Left lung (tissue), 4 donors: ENCODE measurements at regions not wholly inside any gene's neighbourhood (a gene's known extent, or its start where the extent isn't known, plus 50 kb on each side); places are given as distances from the start of the nearest gene placed in this dataset.
A peak's percentile ranks its signal among the peaks of the same experiment; 100 is the strongest.
"Not testable (repeated sequence)": the region's sequence is repeated elsewhere in the genome, so short reads cannot be mapped to it uniquely, and the experiment has no call there.

ENCODE experiments used
- ATAC-seq: fragments of 200-7000 bp; cut with Tn5 transposase; one replicate; pipeline ENCODE4 v1.9.1; 2020; ENCODE audit warnings: moderate library complexity
- DNase-seq, 4 donors: peaks; one replicate each; pipeline ENCODE4 v3.0.0-alpha.2; 2013 to 2020
- H3K27ac ChIP-seq, 2 donors: fragments of 200-600 bp; sonication (generic) in 1 of 2; one replicate each; pipeline versions ENCODE4 v1.5.0 to v1.8.0; 2020 to 2021
- H3K27me3 ChIP-seq, 2 donors: fragments of 200-600 bp; sonication (generic) in 1 of 2; one replicate each; pipeline versions ENCODE4 v1.5.0 to v1.8.0; 2020 to 2021
- H3K36me3 ChIP-seq, 2 donors: fragments of 200-600 bp; sonication (generic) in 1 of 2; one replicate each; pipeline versions ENCODE4 v1.5.0 to v1.8.0; 2020 to 2021
- H3K4me1 ChIP-seq, 2 donors: fragments of 200-600 bp; one replicate each; pipeline ENCODE4 v1.8.0; 2021
- H3K4me3 ChIP-seq, 2 donors: fragments of 200-600 bp; sonication (generic) in 1 of 2; one replicate each; pipeline versions ENCODE4 v1.5.0 to v1.8.0; 2020 to 2021; ENCODE audit warnings: mild to moderate bottlenecking in 1 of 2
- H3K9me3 ChIP-seq, 2 donors: fragments of 200-600 bp; sonication (generic) in 1 of 2; one replicate each; pipeline versions ENCODE4 v1.5.0 to v1.8.0; 2020 to 2021
- CTCF ChIP-seq, 2 donors: fragments of 200-600 bp; sonication (generic) in 1 of 2; IDR thresholded peaks; one replicate each; pipeline versions ENCODE4 v1.5.0 to v1.8.0; 2021; ENCODE audit warnings: antibody characterized with exemption in 2 of 2
- intact Hi-C, 2 donors: fragments of 100-400 bp; cut with DNase I; formaldehyde crosslinking; loops; one replicate each; pipeline versions ENCODE4 v1.11.2 to v1.14.2; 2022
- donor health status: DM: no; HTN: yes; CAD: no.
- donor health status: DM: no; HTN: no; CAD: no.

DNA sequence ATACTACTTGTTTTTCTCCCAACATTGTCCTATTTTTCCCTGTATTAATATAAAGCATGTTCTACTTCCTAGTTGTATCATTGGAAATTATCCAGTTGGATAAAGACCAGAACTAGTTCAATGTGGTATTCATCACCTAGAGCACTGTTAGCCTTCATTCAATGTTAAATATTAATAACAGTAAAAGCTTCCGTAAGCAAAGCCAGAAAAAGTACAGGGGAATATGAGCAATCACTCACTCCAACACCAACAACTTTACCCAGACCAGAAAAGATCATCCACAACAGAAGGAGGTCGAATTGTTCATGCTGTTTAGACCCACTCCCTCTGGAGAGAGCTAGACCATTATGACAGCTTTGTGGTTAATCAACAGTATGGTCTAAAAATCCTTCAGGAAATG, 728.4 kb downstream of the MAT2B start:
- Histone ChIP-seq H3K36me3 (no peaks in the 10 kb centered on the region), H3K9me3 (peaks cover 0 to 4% of the 10 kb centered on the region in 2 donors), H3K4me3 (no peak overlapping the region), H3K27me3 (no peaks in the 10 kb centered on the region), H3K4me1 (no peaks in the 10 kb centered on the region), H3K27ac (no peak overlapping the region)
- TF ChIP-seq CTCF (IDR thresholded peaks at IDR 0.05), result no peak
- DNase-seq (peak in 1 of 4 donors; percentile 44), ATAC-seq (peak; percentile 76)
- intact Hi-C loops, result no loop called here

DNA sequence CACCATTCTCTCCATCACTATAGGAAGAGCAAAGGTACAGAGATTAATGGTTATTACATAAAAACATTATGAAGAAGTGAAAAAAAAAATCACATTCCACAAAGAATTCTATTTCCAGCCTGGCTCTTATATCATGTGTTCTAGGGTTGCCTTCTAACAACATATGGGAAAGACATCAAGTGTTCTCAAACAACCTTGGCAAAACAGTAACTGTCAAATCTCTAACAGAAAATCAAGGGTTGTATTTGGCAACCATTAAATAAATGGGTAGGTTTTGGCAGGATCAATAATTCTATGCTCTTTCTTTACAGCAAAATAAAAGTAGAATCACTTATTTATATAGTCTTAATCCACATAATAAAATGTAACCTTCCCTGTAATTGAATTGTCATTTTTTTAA, 728.9 kb downstream of the MAT2B start:
- no peak for ATAC-seq

GRCh38 chr5:164235300-164235891, 730.0 kb downstream of the MAT2B start:
- ATAC-seq, result peak; percentile 41
- intact Hi-C loops, result no loop called here
- no peak overlapping the region for H3K27ac ChIP-seq

More for the DNA sequence above, 728.9 kb downstream of the MAT2B start:
- no peak overlapping the region for H3K27ac ChIP-seq
- TF ChIP-seq CTCF (IDR thresholded peaks at IDR 0.05), result no peak
- no peaks in the 10 kb centered on the region for H3K4me1 ChIP-seq
- no peak overlapping the region for H3K4me3 ChIP-seq
- DNase-seq, result peak in 1 of 4 donors; percentile 13
- intact Hi-C loops, result no loop called here
- H3K27me3 ChIP-seq, result no peaks in the 10 kb centered on the region
- H3K36me3 ChIP-seq, result no peaks in the 10 kb centered on the region
- H3K9me3 ChIP-seq, result no peaks in the 10 kb centered on the region

GRCh38 chr5:164237486-164237885, 732.1 kb downstream of the MAT2B start:
- intact Hi-C loops, result no loop called here
- no peak for TF ChIP-seq CTCF (IDR thresholded peaks at IDR 0.05)

More at GRCh38 chr5:164235300-164235891, 730.0 kb downstream of the MAT2B start:
- no peaks in the 10 kb centered on the region for H3K27me3 ChIP-seq
- no peak for TF ChIP-seq CTCF (IDR thresholded peaks at IDR 0.05)
- H3K4me1 ChIP-seq, result no peaks in the 10 kb centered on the region
- no peaks in the 10 kb centered on the region for H3K9me3 ChIP-seq
- DNase-seq, result peak in 2 of 4 donors; percentile 77 to 88
- no peak overlapping the region for H3K4me3 ChIP-seq
- H3K36me3 ChIP-seq, result no peaks in the 10 kb centered on the region

DNA sequence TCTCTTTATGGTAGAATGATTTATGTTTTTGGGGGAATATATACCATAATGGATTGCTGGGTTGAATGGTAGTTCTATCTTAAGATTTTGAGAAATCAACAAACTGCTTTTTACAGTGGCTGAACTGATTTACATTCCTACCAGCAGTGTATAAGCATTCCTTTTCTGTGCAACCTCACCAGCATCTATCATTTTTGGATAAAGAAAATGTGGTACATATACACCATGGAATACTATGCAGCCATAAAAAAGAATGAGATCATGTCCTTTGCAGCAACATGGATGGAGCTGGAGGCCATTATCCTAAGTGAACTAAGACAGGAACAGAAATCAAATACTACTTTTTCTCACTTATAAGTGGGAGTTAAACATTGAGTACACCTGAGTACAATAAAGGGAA, 746.4 kb downstream of the MAT2B start:
- ATAC-seq, intact Hi-C loops: not testable (repeated sequence)

More at GRCh38 chr5:164237486-164237885, 732.1 kb downstream of the MAT2B start:
- no peak overlapping the region for H3K4me3 ChIP-seq
- H3K27ac ChIP-seq, result no peak overlapping the region
- ATAC-seq (no peak), DNase-seq (no peak)
- H3K9me3 ChIP-seq, result no peaks in the 10 kb centered on the region
- H3K36me3 ChIP-seq, result no peaks in the 10 kb centered on the region
- H3K27me3 ChIP-seq, result no peaks in the 10 kb centered on the region
- H3K4me1 ChIP-seq, result no peaks in the 10 kb centered on the region

GRCh38 chr5:164253764-164254163, 748.3 kb downstream of the MAT2B start:
- no peak overlapping the region for H3K27ac ChIP-seq
- H3K4me3 ChIP-seq, result no peak overlapping the region
- H3K4me1 ChIP-seq, result no peaks in the 10 kb centered on the region
- H3K9me3 ChIP-seq, result peaks cover 0 to 8% of the 10 kb centered on the region in 2 donors
- H3K27me3 ChIP-seq, result no peaks in the 10 kb centered on the region
- DNase-seq (no peak), ATAC-seq (no peak)
- H3K36me3 ChIP-seq, result no peaks in the 10 kb centered on the region
- intact Hi-C loops, result no loop called here
- no peak for TF ChIP-seq CTCF (IDR thresholded peaks at IDR 0.05)

More for the DNA sequence above, 746.4 kb downstream of the MAT2B start:
- not testable (repeated sequence) for H3K27me3 ChIP-seq, H3K9me3 ChIP-seq, H3K27ac ChIP-seq, H3K4me1 ChIP-seq, H3K4me3 ChIP-seq, DNase-seq, H3K36me3 ChIP-seq
